Fibroblast of pulmonary artery (primary cell): ENCODE measurements at regions not wholly inside any gene's neighbourhood (a gene's known extent, or its start where the extent isn't known, plus 50 kb on each side); places are given as distances from the start of the nearest gene placed in this dataset.

ENCODE experiments used
- DNase-seq: peaks from one replicate; pipeline ENCODE4 v3.0.0-alpha.2; 2010; ENCODE audit warnings: low read depth
- H3K4me3 ChIP-seq: replicated peaks from 2 replicates; pipeline ENCODE4 v1.5.1; 2011; ENCODE audit warnings: low read depth, mild to moderate bottlenecking, control low read depth, low read length, moderate library complexity
- TF ChIP-seq, protein P1 (sequence below): IDR thresholded peaks from 2 replicates; pipeline ENCODE4 v1.5.1; 2011; ENCODE audit warnings: mild to moderate bottlenecking, control low read depth, low read length, inconsistent platforms; ENCODE audit errors: missing control alignments

GRCh38 chr6:108780784-108781183, 67.4 kb upstream of the ARMC2 start:
- H3K4me3 ChIP-seq, result no peak overlapping the region
- no peak for DNase-seq
- TF ChIP-seq, protein P1, sequence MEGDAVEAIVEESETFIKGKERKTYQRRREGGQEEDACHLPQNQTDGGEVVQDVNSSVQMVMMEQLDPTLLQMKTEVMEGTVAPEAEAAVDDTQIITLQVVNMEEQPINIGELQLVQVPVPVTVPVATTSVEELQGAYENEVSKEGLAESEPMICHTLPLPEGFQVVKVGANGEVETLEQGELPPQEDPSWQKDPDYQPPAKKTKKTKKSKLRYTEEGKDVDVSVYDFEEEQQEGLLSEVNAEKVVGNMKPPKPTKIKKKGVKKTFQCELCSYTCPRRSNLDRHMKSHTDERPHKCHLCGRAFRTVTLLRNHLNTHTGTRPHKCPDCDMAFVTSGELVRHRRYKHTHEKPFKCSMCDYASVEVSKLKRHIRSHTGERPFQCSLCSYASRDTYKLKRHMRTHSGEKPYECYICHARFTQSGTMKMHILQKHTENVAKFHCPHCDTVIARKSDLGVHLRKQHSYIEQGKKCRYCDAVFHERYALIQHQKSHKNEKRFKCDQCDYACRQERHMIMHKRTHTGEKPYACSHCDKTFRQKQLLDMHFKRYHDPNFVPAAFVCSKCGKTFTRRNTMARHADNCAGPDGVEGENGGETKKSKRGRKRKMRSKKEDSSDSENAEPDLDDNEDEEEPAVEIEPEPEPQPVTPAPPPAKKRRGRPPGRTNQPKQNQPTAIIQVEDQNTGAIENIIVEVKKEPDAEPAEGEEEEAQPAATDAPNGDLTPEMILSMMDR, result no peak

DNA sequence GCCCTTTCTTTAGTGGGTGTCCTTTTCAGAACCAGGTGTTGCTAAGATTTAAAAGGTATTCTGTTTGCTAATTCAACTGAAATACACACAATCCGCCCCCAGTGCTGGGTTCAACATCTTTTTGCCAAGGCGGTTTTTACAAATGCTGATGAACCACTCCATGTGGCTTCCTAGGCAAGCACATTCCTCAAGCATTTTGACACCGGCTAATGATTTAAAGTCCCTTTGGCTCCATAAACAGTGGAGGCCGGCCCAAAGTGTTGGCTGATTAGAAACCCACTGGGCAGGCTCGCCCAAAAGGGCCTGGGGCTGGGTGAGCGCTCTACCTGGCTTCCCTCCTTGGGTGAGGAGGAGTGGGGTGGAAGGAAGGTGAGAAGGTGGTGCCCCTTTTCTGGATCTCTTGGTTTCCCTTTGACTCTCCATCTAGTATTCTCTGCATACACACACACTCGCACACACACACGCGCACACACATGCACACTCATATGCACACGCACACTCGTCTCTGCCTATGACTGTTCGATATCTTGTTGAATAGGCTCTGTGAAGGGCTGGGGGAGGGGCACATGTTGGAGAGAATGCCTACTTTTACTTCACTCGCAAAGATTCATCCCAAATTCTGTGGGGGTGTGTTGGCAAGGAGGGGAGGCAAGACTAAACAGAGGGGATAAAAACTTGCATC, 66.7 kb upstream of the ARMC2 start:
- peak overlapping the region; percentile 52 for H3K4me3 ChIP-seq
- TF ChIP-seq, protein P1, result no peak
- DNase-seq, result peak; percentile 10

DNA sequence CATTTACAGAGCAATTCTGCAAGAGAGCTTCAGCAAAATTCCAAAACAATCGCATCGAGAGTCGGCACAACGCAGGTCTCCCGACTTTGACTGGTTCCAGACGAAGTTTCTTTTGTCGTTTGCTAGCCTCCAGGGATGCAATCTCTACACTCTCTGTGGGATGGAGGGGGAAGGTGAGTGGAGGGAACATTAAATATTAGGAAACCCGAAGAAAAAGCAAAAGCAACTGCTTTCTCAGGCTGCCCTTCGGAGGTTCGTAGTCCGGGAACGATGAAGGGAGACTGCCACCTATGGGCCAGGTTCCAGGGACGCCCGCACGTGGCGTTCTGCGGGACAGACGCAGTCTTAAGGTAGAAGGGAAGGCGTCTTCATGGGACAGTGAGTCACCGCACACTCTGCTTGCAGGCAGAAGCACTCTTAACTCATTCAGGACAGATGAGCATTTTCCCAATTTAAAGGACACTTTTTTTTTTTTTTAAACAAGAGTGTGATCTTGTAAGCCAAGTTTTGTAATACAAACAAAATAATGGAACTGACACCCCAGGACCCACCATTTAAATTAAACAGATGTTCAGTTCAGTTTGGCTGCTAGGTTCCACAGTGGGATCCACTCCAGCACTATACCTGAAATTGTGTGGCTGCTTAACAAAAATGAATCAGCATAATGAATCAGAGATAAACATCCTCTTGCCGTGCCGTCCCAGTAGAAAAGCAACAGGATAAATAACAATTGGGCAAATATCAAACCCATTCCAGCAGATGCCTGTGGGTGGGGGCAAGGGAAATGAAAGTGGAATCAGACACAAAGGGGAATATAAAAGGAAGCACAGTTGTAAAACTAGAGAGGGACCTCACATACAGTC, 65.8 kb upstream of the ARMC2 start:
- DNase-seq, result peak; percentile 88
- H3K4me3 ChIP-seq, result peak overlapping the region; percentile 52
- TF ChIP-seq, protein P1, result peak; percentile 85

- DNase-seq, result no peak
- TF ChIP-seq, protein P1, result no peak
- no peak overlapping the region for H3K4me3 ChIP-seq
Observed at GRCh38 chr6:108785653-108786052, 62.6 kb upstream of the ARMC2 start.

- no peak overlapping the region for H3K4me3 ChIP-seq
- TF ChIP-seq, protein P1, result no peak
- no peak for DNase-seq
Observed at GRCh38 chr6:108788416-108788815, 59.8 kb upstream of the ARMC2 start.

DNA sequence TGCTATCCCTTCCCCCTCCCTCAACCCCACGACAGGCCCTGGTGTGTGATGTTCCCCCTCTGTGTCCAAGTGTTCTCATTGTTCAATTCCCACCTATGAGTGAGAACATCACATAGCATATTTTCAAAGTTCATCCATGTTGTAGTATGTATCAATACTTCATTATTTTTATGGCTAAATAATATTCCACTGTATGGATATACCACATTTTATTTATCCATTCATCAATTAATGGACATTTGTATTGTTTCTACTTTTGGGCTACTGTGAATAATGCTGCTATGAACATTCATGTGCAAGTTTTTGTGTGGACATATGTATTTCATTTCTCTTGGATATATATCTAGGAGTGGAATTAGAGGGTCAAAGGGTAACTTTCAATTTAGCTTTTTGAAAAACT, 58.7 kb upstream of the ARMC2 start:
- no peak for DNase-seq

More for the DNA sequence above, 58.7 kb upstream of the ARMC2 start:
- no peak overlapping the region for H3K4me3 ChIP-seq
- TF ChIP-seq, protein P1, result no peak
